AG10803 (cell line): ENCODE measurements at regions not wholly inside any gene's neighbourhood (a gene's known extent, or its start where the extent isn't known, plus 50 kb on each side); places are given as distances from the start of the nearest gene placed in this dataset.

Experiments
- DNase-seq: peaks from one replicate; pipeline ENCODE4 v3.0.0; 2010; ENCODE audit warnings: low read depth
- H3K4me3 ChIP-seq: 2 replicates; pipeline ENCODE4 v1.5.1; 2011; ENCODE audit warnings: mild to moderate bottlenecking, low read length, control low read depth
- CTCF ChIP-seq: conservative IDR thresholded peaks from 2 replicates; pipeline ENCODE4 v1.5.1; 2011; ENCODE audit warnings: mild to moderate bottlenecking, low read length, control low read depth, inconsistent platforms

DNA sequence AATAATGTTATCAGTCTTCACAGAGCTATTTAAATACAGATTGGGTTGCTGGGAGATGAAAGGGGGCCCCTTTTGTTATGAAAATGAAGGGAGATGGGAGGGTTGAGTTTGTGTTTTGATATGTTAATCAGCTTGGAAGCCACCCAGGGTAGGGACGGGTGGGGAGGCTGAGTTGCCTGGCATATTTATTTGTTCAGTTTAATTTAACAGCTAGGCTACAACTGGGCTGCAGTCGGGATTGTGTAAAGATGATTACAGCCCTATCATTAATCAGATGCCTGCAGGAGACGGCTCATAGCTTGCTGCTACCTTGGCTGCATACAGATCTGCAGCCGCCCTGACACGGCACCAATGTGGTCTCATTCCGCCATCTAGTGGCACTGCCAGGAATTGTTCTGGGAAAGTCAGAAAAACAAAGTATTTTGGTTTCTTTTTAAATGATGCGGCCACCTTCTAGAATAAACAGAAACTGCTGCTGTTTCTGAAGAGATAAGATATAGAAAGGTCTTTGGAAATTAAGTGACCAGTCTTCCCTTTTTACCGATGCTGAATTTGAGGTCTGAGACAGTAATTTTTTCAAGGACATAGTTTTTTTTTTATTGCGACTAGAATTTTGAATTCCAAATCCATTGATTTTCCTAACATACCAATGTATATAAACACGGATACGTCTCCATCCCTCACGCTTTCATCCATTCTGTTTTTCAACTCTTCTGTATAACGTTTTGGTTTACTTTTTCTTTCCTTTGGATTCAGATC, 458.0 kb upstream of the ASIC2 start:
- DNase-seq: peak; percentile 55
- peak overlapping the region; percentile 15 for H3K4me3 ChIP-seq
- TF ChIP-seq CTCF: peak; percentile 89

- peak overlapping the region; percentile 0 for H3K4me3 ChIP-seq
Measured at GRCh38 chr17:33751702-33752065, 458.6 kb upstream of the ASIC2 start.

DNA sequence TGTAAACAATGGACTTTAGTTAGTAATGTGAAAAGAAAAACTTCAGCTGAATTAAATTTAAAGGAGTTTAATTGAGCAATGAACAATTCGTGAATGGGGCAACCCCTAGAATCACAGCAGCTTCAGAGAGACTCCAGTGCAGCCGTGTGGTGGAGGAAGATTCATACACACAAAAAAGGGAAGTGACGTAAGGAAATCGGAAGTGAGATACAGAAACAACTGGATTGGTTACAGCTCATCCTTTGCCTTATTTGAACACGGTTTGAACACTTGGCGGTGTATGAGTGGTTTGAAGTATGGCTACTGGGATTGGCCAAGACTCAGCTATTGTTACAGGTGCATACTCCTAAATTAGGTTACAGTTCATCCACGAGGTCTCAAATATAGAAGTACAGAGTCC, 460.4 kb upstream of the ASIC2 start:
- TF ChIP-seq CTCF: no peak
- H3K4me3 ChIP-seq: no peak overlapping the region
- no peak for DNase-seq

More at GRCh38 chr17:33751702-33752065, 458.6 kb upstream of the ASIC2 start:
- TF ChIP-seq CTCF: no peak
- no peak for DNase-seq

DNA sequence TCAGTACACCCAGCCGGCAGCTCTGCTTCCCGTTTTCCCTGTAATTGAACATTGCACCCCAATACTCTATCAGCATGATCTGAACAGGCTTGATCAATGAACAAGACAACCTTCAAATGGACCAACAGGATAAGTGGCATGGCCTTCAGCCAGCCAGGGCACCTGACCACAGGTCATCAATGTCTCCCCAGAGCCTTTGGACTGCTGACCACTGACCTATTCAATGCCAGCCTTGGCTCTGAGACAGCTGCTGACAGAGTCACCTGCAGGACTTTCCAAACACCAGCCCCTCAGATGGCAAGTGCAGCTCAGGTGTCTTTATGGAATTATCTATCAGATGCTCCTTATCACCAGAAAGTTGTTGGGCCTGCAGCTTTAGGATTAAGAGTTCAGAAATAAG, 462.9 kb upstream of the ASIC2 start:
- H3K4me3 ChIP-seq: no peak overlapping the region
- TF ChIP-seq CTCF: no peak

GRCh38 chr17:33765871-33766270, 472.8 kb upstream of the ASIC2 start:
- no peak overlapping the region for H3K4me3 ChIP-seq
- no peak for DNase-seq
- TF ChIP-seq CTCF: no peak

More for the DNA sequence above, 462.9 kb upstream of the ASIC2 start:
- no peak for DNase-seq

DNA sequence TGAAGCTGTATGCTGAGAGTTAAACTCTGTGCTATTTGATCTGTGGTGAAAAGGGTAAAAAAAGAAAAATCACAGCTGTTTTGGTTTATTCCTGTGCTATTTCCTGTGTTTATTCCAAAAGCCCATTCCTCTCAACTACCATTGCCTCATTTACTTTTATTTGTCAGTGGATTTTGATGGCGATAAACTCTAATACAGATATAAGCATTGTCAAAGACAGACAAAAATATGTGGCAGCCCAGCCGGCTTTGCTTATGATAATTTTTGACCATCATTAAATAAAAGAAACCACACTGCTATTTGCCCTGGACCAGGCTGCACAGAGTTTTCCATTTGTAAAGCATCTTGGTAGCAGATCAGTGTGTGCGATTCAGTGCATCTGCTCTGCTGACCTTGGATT, 473.6 kb upstream of the ASIC2 start:
- no peak overlapping the region for H3K4me3 ChIP-seq
- no peak for TF ChIP-seq CTCF
- DNase-seq: no peak

- no peak overlapping the region for H3K4me3 ChIP-seq
- no peak for DNase-seq
- TF ChIP-seq CTCF: no peak
Measured at GRCh38 chr17:33769066-33769465, 476.0 kb upstream of the ASIC2 start.
